CD4-positive, alpha-beta memory T cell (primary cell): ENCODE measurements at regions not wholly inside any gene's neighbourhood (a gene's known extent, or its start where the extent isn't known, plus 50 kb on each side); places are given as distances from the start of the nearest gene placed in this dataset.

Source experiments
- CTCF ChIA-PET: fragments of 350-600 bp; sonication (Branson Sonifier 250); formaldehyde crosslinking; loops from one replicate; lab custom pipeline; 2021; ENCODE audit warnings: inconsistent platforms; ENCODE audit not compliant: partially characterized antibody; lab: Charles Lee
- POLR2A ChIA-PET: fragments of 350-600 bp; sonication (Branson Sonifier 250); formaldehyde crosslinking; loops from one replicate; lab custom pipeline; 2021; ENCODE audit not compliant: partially characterized antibody; lab: Charles Lee
- DNase-seq, 5 donors: peaks; one replicate each; pipeline versions ENCODE4 v3.0.0 to v3.0.0-alpha.2; 2020 to 2022; ENCODE audit warnings: mixed read lengths in 1 of 5
- H3K27ac ChIP-seq: one replicate; pipeline ENCODE4 v1.7.0; 2013; ENCODE audit warnings: low read depth, low read length
- H3K27me3 ChIP-seq: 2 replicates; pipeline ENCODE4 v1.7.0; 2013; ENCODE audit warnings: mild to moderate bottlenecking, low read length, moderate library complexity; ENCODE audit not compliant: insufficient read depth
- H3K36me3 ChIP-seq: 2 replicates; pipeline ENCODE4 v1.7.0; 2013; ENCODE audit warnings: mild to moderate bottlenecking, low read length, moderate library complexity; ENCODE audit not compliant: insufficient read depth
- H3K4me1 ChIP-seq: 2 replicates; pipeline ENCODE4 v1.7.0; 2013; ENCODE audit warnings: mild to moderate bottlenecking, low read length, moderate library complexity; ENCODE audit not compliant: insufficient read depth
- H3K4me3 ChIP-seq, 2 donors: one replicate each; pipeline ENCODE4 v1.7.0; 2013; ENCODE audit warnings: low read length in 2 of 2, mild to moderate bottlenecking in 1 of 2
- H3K9me3 ChIP-seq, 2 donors: one replicate each; pipeline ENCODE4 v1.7.0; 2013; ENCODE audit warnings: low read length in 2 of 2, control low read depth in 1 of 2; ENCODE audit not compliant: control insufficient read depth in 1 of 2
- H3K27ac Mint-ChIP-seq, 7 donors: one replicate each; pipeline ENCODE4 v1.8.0; 2020 to 2021; ENCODE audit warnings: mixed read lengths in 7 of 7, mild to moderate bottlenecking in 6 of 7, inconsistent platforms in 3 of 7, moderate library complexity in 3 of 7
- H3K27me3 Mint-ChIP-seq, 2 donors: one replicate each; pipeline ENCODE4 v1.8.0; 2020 to 2021; ENCODE audit warnings: mixed read lengths in 2 of 2
- H3K36me3 Mint-ChIP-seq, 2 donors: one replicate each; pipeline ENCODE4 v1.8.0; 2020 to 2021; ENCODE audit warnings: mixed read lengths in 2 of 2, inconsistent platforms in 1 of 2, mild to moderate bottlenecking in 1 of 2
- H3K4me1 Mint-ChIP-seq, 4 donors: one replicate each; pipeline ENCODE4 v1.8.0; 2020 to 2021; ENCODE audit warnings: mixed read lengths in 4 of 4, mild to moderate bottlenecking in 1 of 4
- H3K4me3 Mint-ChIP-seq, 8 donors: one replicate each; pipeline ENCODE4 v1.8.0; 2020 to 2021; ENCODE audit warnings: mixed read lengths in 8 of 8, mild to moderate bottlenecking in 7 of 8, moderate library complexity in 6 of 8, inconsistent platforms in 3 of 8
- H3K9me3 Mint-ChIP-seq, 8 donors: one replicate each; pipeline ENCODE4 v1.8.0; 2020 to 2021; ENCODE audit warnings: mixed read lengths in 8 of 8, mild to moderate bottlenecking in 5 of 8, inconsistent platforms in 3 of 8, moderate library complexity in 1 of 8
- intact Hi-C: fragments of 100-400 bp; cut with micrococcal nuclease; formaldehyde crosslinking; loops from one replicate; pipeline ENCODE4 v1.15.1; 2023

GRCh38 chr4:179307297-179308136 is 1865.3 kb upstream of the AGA start:
- H3K4me1 Mint-ChIP-seq = no peaks in the 10 kb centered on the region
- no peaks in the 10 kb centered on the region for H3K36me3 ChIP-seq
- no peaks in the 10 kb centered on the region for H3K9me3 ChIP-seq
- ChIA-PET CTCF (no interaction called here), POLR2A (no interaction called here)
- H3K4me3 ChIP-seq = no peak overlapping the region
- H3K27ac Mint-ChIP-seq = no peak overlapping the region
- DNase-seq = peak in 1 of 5 donors; percentile 10
- no peak overlapping the region for H3K27ac ChIP-seq
- intact Hi-C loops = no loop called here
- H3K36me3 Mint-ChIP-seq = no peaks in the 10 kb centered on the region
- no peak overlapping the region for H3K4me3 Mint-ChIP-seq
- H3K27me3 Mint-ChIP-seq = no peaks in the 10 kb centered on the region
- peaks cover 0 to 46% (median 5%) of the 10 kb centered on the region in 8 donors for H3K9me3 Mint-ChIP-seq
- H3K4me1 ChIP-seq = no peaks in the 10 kb centered on the region
- H3K27me3 ChIP-seq = no peaks in the 10 kb centered on the region

DNA sequence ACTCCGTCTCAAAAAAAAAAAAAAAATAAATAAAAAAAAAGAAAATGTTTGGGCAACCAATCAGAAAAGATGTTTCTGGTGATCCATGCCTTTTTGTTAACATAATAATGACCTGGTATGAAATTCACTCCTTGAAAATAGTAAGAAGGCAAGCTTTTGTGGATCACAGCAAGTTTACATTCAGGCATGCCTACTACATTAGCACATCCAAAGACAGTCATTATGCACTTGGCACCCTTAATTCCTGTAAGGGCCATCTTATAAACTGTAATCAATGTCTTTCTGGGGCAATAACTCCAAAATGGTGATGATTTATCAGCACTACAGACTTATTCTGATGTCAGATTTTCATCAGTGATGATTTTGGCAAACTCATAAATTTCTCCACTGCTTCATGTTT is 1871.6 kb upstream of the AGA start:
- intact Hi-C loops = no loop called here
- H3K27ac Mint-ChIP-seq = no peak overlapping the region
- no peak overlapping the region for H3K4me3 Mint-ChIP-seq
- Histone ChIP-seq H3K27me3 (no peaks in the 10 kb centered on the region), H3K9me3 (no peaks in the 10 kb centered on the region), H3K36me3 (no peaks in the 10 kb centered on the region), H3K4me1 (no peaks in the 10 kb centered on the region), H3K27ac (no peak overlapping the region), H3K4me3 (no peak overlapping the region)
- H3K36me3 Mint-ChIP-seq = no peaks in the 10 kb centered on the region
- H3K9me3 Mint-ChIP-seq = peaks cover 0 to 24% (median 6%) of the 10 kb centered on the region in 8 donors
- no peaks in the 10 kb centered on the region for H3K27me3 Mint-ChIP-seq
- ChIA-PET POLR2A (no interaction called here), CTCF (no interaction called here)
- DNase-seq = no peak
- H3K4me1 Mint-ChIP-seq = no peaks in the 10 kb centered on the region

GRCh38 chr4:179325181-179325580 is 1882.9 kb upstream of the AGA start:
- no peak overlapping the region for H3K4me3 Mint-ChIP-seq
- no peaks in the 10 kb centered on the region for H3K36me3 ChIP-seq
- peaks cover 0 to 10% (median 4%) of the 10 kb centered on the region in 8 donors for H3K9me3 Mint-ChIP-seq
- no peak for DNase-seq
- no peaks in the 10 kb centered on the region for H3K27me3 Mint-ChIP-seq
- CTCF ChIA-PET = no interaction called here
- no peaks in the 10 kb centered on the region for H3K27me3 ChIP-seq
- no peak overlapping the region for H3K27ac Mint-ChIP-seq
- H3K27ac ChIP-seq = no peak overlapping the region
- intact Hi-C loops = no loop called here
- POLR2A ChIA-PET = no interaction called here
- H3K4me3 ChIP-seq = no peak overlapping the region
- H3K9me3 ChIP-seq = no peaks in the 10 kb centered on the region
- H3K4me1 ChIP-seq = no peaks in the 10 kb centered on the region
- H3K36me3 Mint-ChIP-seq = no peaks in the 10 kb centered on the region
- H3K4me1 Mint-ChIP-seq = no peaks in the 10 kb centered on the region

- H3K4me1 Mint-ChIP-seq = no peaks in the 10 kb centered on the region
- Histone ChIP-seq H3K27ac (no peak overlapping the region), H3K27me3 (no peaks in the 10 kb centered on the region), H3K9me3 (no peaks in the 10 kb centered on the region), H3K36me3 (no peaks in the 10 kb centered on the region), H3K4me3 (no peak overlapping the region), H3K4me1 (no peaks in the 10 kb centered on the region)
- H3K27me3 Mint-ChIP-seq = no peaks in the 10 kb centered on the region
- no peaks in the 10 kb centered on the region for H3K36me3 Mint-ChIP-seq
- no peak overlapping the region for H3K27ac Mint-ChIP-seq
- H3K9me3 Mint-ChIP-seq = peaks cover 0 to 9% (median 3%) of the 10 kb centered on the region in 8 donors
- CTCF ChIA-PET = no interaction called here
- no peak overlapping the region for H3K4me3 Mint-ChIP-seq
- POLR2A ChIA-PET = no interaction called here
- intact Hi-C loops = no loop called here
- no peak for DNase-seq
These were observed 1886.4 kb upstream of the AGA start for GRCh38 chr4:179328627-179329026.

DNA sequence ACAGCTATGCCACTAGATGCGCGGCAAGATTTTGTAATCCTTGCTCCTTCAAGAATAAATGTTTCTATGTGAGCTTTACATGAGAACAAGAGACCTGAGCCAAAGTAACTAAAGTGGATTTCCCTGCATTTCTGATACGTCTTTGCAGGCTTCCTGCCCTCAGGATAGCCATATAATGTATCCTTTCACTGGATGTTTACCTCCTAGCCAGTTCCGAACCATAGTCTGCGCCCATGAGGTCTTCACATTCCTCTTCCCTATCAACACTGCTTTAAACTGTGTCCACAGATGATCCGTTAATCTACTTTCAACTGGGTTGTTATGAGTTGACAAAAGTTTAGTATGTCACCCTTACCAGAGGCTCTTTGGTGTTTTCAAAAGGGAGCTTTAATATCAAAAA is 1889.1 kb upstream of the AGA start:
- Mint-ChIP-seq H3K27ac (no peak overlapping the region), H3K9me3 (peaks cover 0 to 4% (median under 1%) of the 10 kb centered on the region in 8 donors), H3K4me3 (no peak overlapping the region), H3K36me3 (no peaks in the 10 kb centered on the region), H3K4me1 (no peaks in the 10 kb centered on the region), H3K27me3 (no peaks in the 10 kb centered on the region)
- Histone ChIP-seq H3K4me3 (no peak overlapping the region), H3K27me3 (no peaks in the 10 kb centered on the region), H3K9me3 (no peaks in the 10 kb centered on the region), H3K27ac (no peak overlapping the region), H3K4me1 (no peaks in the 10 kb centered on the region), H3K36me3 (no peaks in the 10 kb centered on the region)
- ChIA-PET POLR2A (no interaction called here), CTCF (no interaction called here)
- intact Hi-C loops = no loop called here
- DNase-seq = no peak

- H3K27me3 Mint-ChIP-seq = no peaks in the 10 kb centered on the region
- no peaks in the 10 kb centered on the region for H3K4me1 ChIP-seq
- no peaks in the 10 kb centered on the region for H3K9me3 ChIP-seq
- H3K4me3 ChIP-seq = no peak overlapping the region
- H3K36me3 Mint-ChIP-seq = no peaks in the 10 kb centered on the region
- no peak overlapping the region for H3K4me3 Mint-ChIP-seq
- no peaks in the 10 kb centered on the region for H3K4me1 Mint-ChIP-seq
- H3K27ac ChIP-seq = no peak overlapping the region
- DNase-seq = no peak
- H3K27me3 ChIP-seq = no peaks in the 10 kb centered on the region
- no peaks in the 10 kb centered on the region for H3K36me3 ChIP-seq
- ChIA-PET POLR2A (no interaction called here), CTCF (no interaction called here)
- H3K9me3 Mint-ChIP-seq = peaks cover 0 to 13% (median 3%) of the 10 kb centered on the region in 8 donors
- intact Hi-C loops = no loop called here
- H3K27ac Mint-ChIP-seq = no peak overlapping the region
These were observed 1902.6 kb upstream of the AGA start for GRCh38 chr4:179344861-179345260.

DNA sequence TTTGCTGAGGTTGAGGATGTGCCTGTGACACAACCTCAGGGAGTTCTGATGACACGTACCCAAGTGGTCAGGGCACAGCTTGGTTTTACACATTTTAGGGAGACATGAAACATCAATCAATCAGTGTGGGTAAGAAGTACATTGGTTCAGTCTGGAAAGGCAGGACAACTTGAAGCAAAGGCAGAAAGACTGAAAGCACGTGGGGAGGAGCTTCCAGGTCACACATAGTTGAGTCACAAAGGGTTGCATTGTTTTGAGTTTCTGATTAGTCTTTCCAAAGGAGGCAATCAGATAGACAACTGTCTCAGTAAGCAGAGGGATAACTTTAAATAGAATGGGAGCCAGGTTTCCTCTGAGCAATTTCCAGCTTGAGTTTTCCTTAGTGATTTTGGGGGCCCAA is 1910.0 kb upstream of the AGA start:
- ChIA-PET CTCF (no interaction called here), POLR2A (no interaction called here)
- no peak for DNase-seq
- H3K27me3 ChIP-seq = no peaks in the 10 kb centered on the region
- H3K27me3 Mint-ChIP-seq = no peaks in the 10 kb centered on the region
- H3K36me3 Mint-ChIP-seq = no peaks in the 10 kb centered on the region
- no peak overlapping the region for H3K27ac ChIP-seq
- no peaks in the 10 kb centered on the region for H3K4me1 Mint-ChIP-seq
- intact Hi-C loops = no loop called here
- H3K27ac Mint-ChIP-seq = no peak overlapping the region
- no peaks in the 10 kb centered on the region for H3K36me3 ChIP-seq
- H3K4me3 Mint-ChIP-seq = no peak overlapping the region
- H3K9me3 Mint-ChIP-seq = peaks cover 0 to 11% (median 4%) of the 10 kb centered on the region in 8 donors
- H3K4me3 ChIP-seq = no peak overlapping the region
- no peaks in the 10 kb centered on the region for H3K4me1 ChIP-seq
- no peaks in the 10 kb centered on the region for H3K9me3 ChIP-seq
